Stimulated activated CD4-positive, alpha-beta T cell treated with anti-CD3 and anti-CD28 coated beads, Interleukin-2, amount 100 ng/mL, for 48 hours (primary cell): ENCODE measurements at regions not wholly inside any gene's neighbourhood (a gene's known extent, or its start where the extent isn't known, plus 50 kb on each side); places are given as distances from the start of the nearest gene placed in this dataset.

Experiments
- DNase-seq, 2 donors: peaks; one replicate each; pipeline ENCODE4 v3.0.0-alpha.2; 2020

- no peak for DNase-seq
Observed at GRCh38 chr15:39365873-39366272, 215.0 kb upstream of the THBS1 start.

- DNase-seq = no peak
Observed at GRCh38 chr15:39367596-39367995, 213.3 kb upstream of the THBS1 start.

- no peak for DNase-seq
Observed at GRCh38 chr15:39369768-39370167, 211.1 kb upstream of the THBS1 start.

- DNase-seq = no peak
Observed at GRCh38 chr15:39376371-39376909, 204.4 kb upstream of the THBS1 start.

GRCh38 chr15:39381517-39381916 is 199.4 kb upstream of the THBS1 start:
- DNase-seq = no peak

GRCh38 chr15:39388118-39388517 is 192.8 kb upstream of the THBS1 start:
- DNase-seq = no peak

- DNase-seq = no peak
Observed at GRCh38 chr15:39391230-39391629, 189.6 kb upstream of the THBS1 start.

- no peak for DNase-seq
Observed at GRCh38 chr15:39392469-39393047, 188.3 kb upstream of the THBS1 start.

- DNase-seq = no peak
Observed at GRCh38 chr15:39393575-39394335, 187.1 kb upstream of the THBS1 start.

GRCh38 chr15:39394496-39394895 is 186.4 kb upstream of the THBS1 start:
- DNase-seq = no peak

- no peak for DNase-seq
Observed at GRCh38 chr15:39396979-39397615, 183.8 kb upstream of the THBS1 start.

- no peak for DNase-seq
Observed at GRCh38 chr15:39397883-39398282, 183.0 kb upstream of the THBS1 start.

GRCh38 chr15:39399600-39399999 is 181.3 kb upstream of the THBS1 start:
- no peak for DNase-seq

- DNase-seq = no peak
Observed at GRCh38 chr15:39400002-39400401, 180.9 kb upstream of the THBS1 start.

- no peak for DNase-seq
Observed at GRCh38 chr15:39400821-39401550, 179.9 kb upstream of the THBS1 start.

GRCh38 chr15:39403640-39404117 is 177.2 kb upstream of the THBS1 start:
- no peak for DNase-seq

GRCh38 chr15:39404767-39405181 is 176.1 kb upstream of the THBS1 start:
- DNase-seq = no peak

GRCh38 chr15:39406485-39406884 is 174.4 kb upstream of the THBS1 start:
- DNase-seq = no peak

- no peak for DNase-seq
Observed at GRCh38 chr15:39407116-39407515, 173.8 kb upstream of the THBS1 start.

GRCh38 chr15:39409876-39410530 is 170.9 kb upstream of the THBS1 start:
- DNase-seq = no peak

GRCh38 chr15:39411102-39411989 is 169.5 kb upstream of the THBS1 start:
- DNase-seq = no peak

GRCh38 chr15:39413558-39413957 is 167.3 kb upstream of the THBS1 start:
- no peak for DNase-seq
